GM10248 (cell line): ENCODE measurements at regions not wholly inside any gene's neighbourhood (a gene's known extent, or its start where the extent isn't known, plus 50 kb on each side); places are given as distances from the start of the nearest gene placed in this dataset.

Experiments used
- CTCF ChIA-PET: fragments of 300-600 bp; sonication (Branson Sonifier 250); formaldehyde crosslinking; extraction: SDS; loops from one replicate; lab custom pipeline; 2021; ENCODE audit warnings: antibody characterized with exemption; lab: Yijun Ruan, JAX
- POLR2A ChIA-PET: fragments of 350-650 bp; sonication (Branson Sonifier 250); formaldehyde crosslinking; extraction: SDS; loops from one replicate; lab custom pipeline; 2020; ENCODE audit warnings: antibody characterized with exemption; lab: Yijun Ruan, JAX
- DNase-seq: peaks from one replicate; pipeline ENCODE4 v3.0.0; 2012; ENCODE audit errors: extremely low spot score
- CTCF ChIP-seq: IDR thresholded peaks from 2 replicates; pipeline ENCODE4 v1.5.1; 2012; ENCODE audit warnings: mild to moderate bottlenecking, low read depth; ENCODE audit errors: extremely low read depth, missing control alignments, control extremely low read depth

- CTCF ChIA-PET = interaction anchor here (0.9 to 1.5 kb wide), 2 partner anchors 12 to 51 kb away, joined by 3 read pairs; no protein-coding TSS in a partner anchor
Measured at GRCh38 chr1:113226148-113226547, 153.2 kb downstream of the LRIG2 start.

GRCh38 chr1:113231866-113232265 is 158.4 kb upstream of the MAGI3 start:
- no peak for DNase-seq
- no peak for TF ChIP-seq CTCF
- ChIA-PET CTCF (no interaction called here), POLR2A (no interaction called here)

More at GRCh38 chr1:113226148-113226547, 153.2 kb downstream of the LRIG2 start:
- DNase-seq = peak; percentile 46
- POLR2A ChIA-PET = interaction anchor here (0.6 kb wide), 1 partner anchor 528 kb away, joined by 5 read pairs; no protein-coding TSS in a partner anchor
- TF ChIP-seq CTCF = no peak

GRCh38 chr1:113233441-113233840 is 156.9 kb upstream of the MAGI3 start:
- no peak for DNase-seq
- TF ChIP-seq CTCF = no peak
- ChIA-PET POLR2A (no interaction called here), CTCF (no interaction called here)

- ChIA-PET CTCF (no interaction called here), POLR2A (no interaction called here)
- TF ChIP-seq CTCF = no peak
- DNase-seq = no peak
Measured at GRCh38 chr1:113241237-113241636, 149.1 kb upstream of the MAGI3 start.

- CTCF ChIA-PET = no interaction called here
- TF ChIP-seq CTCF = no peak
Measured at GRCh38 chr1:113242481-113242880, 147.8 kb upstream of the MAGI3 start.

GRCh38 chr1:113243529-113243928 is 146.8 kb upstream of the MAGI3 start:
- ChIA-PET CTCF (no interaction called here), POLR2A (no interaction called here)
- no peak for TF ChIP-seq CTCF
- DNase-seq = no peak

More at GRCh38 chr1:113242481-113242880, 147.8 kb upstream of the MAGI3 start:
- no peak for DNase-seq
- POLR2A ChIA-PET = no interaction called here
